Caco-2 (cell line): ENCODE measurements at regions not wholly inside any gene's neighbourhood (a gene's known extent, or its start where the extent isn't known, plus 50 kb on each side); places are given as distances from the start of the nearest gene placed in this dataset.

Experiments
- BruUV-seq: library from RNA; stranded (reverse); fragments of 400-500 nt; replicated peaks from 2 replicates; lab custom pipeline; 2021; lab: Mats Ljungman, UMichigan
- CTCF ChIA-PET: fragments of 300-600 bp; sonication (Branson Sonifier 250); formaldehyde crosslinking; loops from one replicate; lab custom pipeline; 2022; ENCODE audit warnings: antibody characterized with exemption; lab: Charles Lee
- POLR2A ChIA-PET: fragments of 300-600 bp; sonication (Branson Sonifier 250); formaldehyde crosslinking; loops from one replicate; lab custom pipeline; 2022; ENCODE audit warnings: antibody characterized with exemption; lab: Charles Lee
- DNase-seq, 2 experiments: peaks; one replicate each; pipeline versions ENCODE4 v3.0.0 to v3.0.0-alpha.2; 2020 to 2022
- H3K27me3 ChIP-seq: replicated peaks from 2 replicates; pipeline ENCODE4 v1.6.0; 2011; ENCODE audit warnings: low read length; ENCODE audit not compliant: control insufficient read depth, insufficient read depth
- H3K36me3 ChIP-seq: 2 replicates; pipeline ENCODE4 v1.5.1; 2011; ENCODE audit warnings: low read length; ENCODE audit not compliant: control insufficient read depth, insufficient read depth
- H3K4me1 ChIP-seq: fragments of 250-450 bp; sonication (Bioruptor Pico); 2 replicates; pipeline ENCODE4 v1.5.1; 2020; ENCODE audit warnings: mild to moderate bottlenecking
- H3K4me3 ChIP-seq: 2 replicates; pipeline ENCODE4 v1.5.1; 2011; ENCODE audit warnings: low read depth, mild to moderate bottlenecking, control low read depth, low read length
- H3K9me3 ChIP-seq: fragments of 250-450 bp; sonication (Bioruptor Pico); 2 replicates; pipeline ENCODE4 v1.5.1; 2020; ENCODE audit warnings: mild to moderate bottlenecking, moderate library complexity
- H3K27ac Mint-ChIP-seq: one replicate; pipeline ENCODE4 v1.8.0; 2022; ENCODE audit warnings: mixed read lengths; ENCODE audit not compliant: unreplicated experiment
- H3K27me3 Mint-ChIP-seq: one replicate; pipeline ENCODE4 v1.8.0; 2022; ENCODE audit warnings: mixed read lengths; ENCODE audit not compliant: insufficient read depth, unreplicated experiment
- H3K36me3 Mint-ChIP-seq: one replicate; pipeline ENCODE4 v1.8.0; 2022; ENCODE audit warnings: mild to moderate bottlenecking, mixed read lengths; ENCODE audit not compliant: insufficient read depth, unreplicated experiment
- H3K4me1 Mint-ChIP-seq: one replicate; pipeline ENCODE4 v1.8.0; 2022; ENCODE audit warnings: low read depth, mixed read lengths; ENCODE audit not compliant: unreplicated experiment
- H3K4me3 Mint-ChIP-seq: one replicate; pipeline ENCODE4 v1.8.0; 2022; ENCODE audit warnings: mild to moderate bottlenecking, moderate library complexity, mixed read lengths; ENCODE audit not compliant: unreplicated experiment
- H3K9me3 Mint-ChIP-seq: one replicate; pipeline ENCODE4 v1.8.0; 2022; ENCODE audit warnings: mixed read lengths; ENCODE audit not compliant: unreplicated experiment
- intact Hi-C: fragments of 100-400 bp; cut with micrococcal nuclease; formaldehyde crosslinking; loops from one replicate; pipeline ENCODE4 v1.10.0; 2022; ENCODE audit not compliant: unreplicated experiment
- TF ChIP-seq, protein P1 (sequence below), 2 experiments: fragments of 200-600 bp in 1 of 2; IDR thresholded peaks; 1 replicate in 1 of 2; 2 replicates in 1 of 2; pipeline versions ENCODE4 v1.5.1 to v1.8.0; 2011 to 2022; ENCODE audit warnings: antibody characterized with exemption in 1 of 2, control low read depth in 1 of 2, inconsistent platforms in 1 of 2, low read depth in 1 of 2, low read length in 1 of 2, mild to moderate bottlenecking in 1 of 2, moderate library complexity in 1 of 2; ENCODE audit not compliant: insufficient read depth in 1 of 2, severe bottlenecking in 1 of 2, unreplicated experiment in 1 of 2

DNA sequence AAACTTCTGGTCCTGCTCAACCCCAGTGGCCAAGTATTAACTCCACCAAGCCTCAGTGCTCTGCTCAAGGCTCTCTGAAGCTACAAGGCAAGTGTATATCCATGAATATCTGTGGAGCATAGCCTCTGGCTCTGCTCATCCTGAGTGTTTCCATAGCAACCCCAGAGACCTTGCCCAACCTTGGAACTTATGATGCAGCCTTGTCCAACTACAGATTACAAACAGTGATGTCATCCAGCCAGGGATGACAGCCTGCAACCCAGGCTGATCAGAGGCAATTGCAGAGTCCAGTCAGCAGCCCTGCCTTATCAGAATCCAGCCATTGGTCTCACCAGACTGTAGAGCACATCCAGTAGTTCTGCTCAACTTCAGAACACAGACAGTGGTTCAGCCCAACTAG is 65.5 kb upstream of the SPACA1 start:
- H3K9me3 Mint-ChIP-seq = no peaks in the 10 kb centered on the region
- TF ChIP-seq, protein P1, sequence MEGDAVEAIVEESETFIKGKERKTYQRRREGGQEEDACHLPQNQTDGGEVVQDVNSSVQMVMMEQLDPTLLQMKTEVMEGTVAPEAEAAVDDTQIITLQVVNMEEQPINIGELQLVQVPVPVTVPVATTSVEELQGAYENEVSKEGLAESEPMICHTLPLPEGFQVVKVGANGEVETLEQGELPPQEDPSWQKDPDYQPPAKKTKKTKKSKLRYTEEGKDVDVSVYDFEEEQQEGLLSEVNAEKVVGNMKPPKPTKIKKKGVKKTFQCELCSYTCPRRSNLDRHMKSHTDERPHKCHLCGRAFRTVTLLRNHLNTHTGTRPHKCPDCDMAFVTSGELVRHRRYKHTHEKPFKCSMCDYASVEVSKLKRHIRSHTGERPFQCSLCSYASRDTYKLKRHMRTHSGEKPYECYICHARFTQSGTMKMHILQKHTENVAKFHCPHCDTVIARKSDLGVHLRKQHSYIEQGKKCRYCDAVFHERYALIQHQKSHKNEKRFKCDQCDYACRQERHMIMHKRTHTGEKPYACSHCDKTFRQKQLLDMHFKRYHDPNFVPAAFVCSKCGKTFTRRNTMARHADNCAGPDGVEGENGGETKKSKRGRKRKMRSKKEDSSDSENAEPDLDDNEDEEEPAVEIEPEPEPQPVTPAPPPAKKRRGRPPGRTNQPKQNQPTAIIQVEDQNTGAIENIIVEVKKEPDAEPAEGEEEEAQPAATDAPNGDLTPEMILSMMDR (IDR thresholded peaks at IDR 0.05; ENCODE audit: insufficient read depth in 1 of 2, low read depth in 1 of 2, low read length in 1 of 2, severe bottlenecking in 1 of 2, unreplicated experiment in 1 of 2) = no peak
- BruUV-seq = no TSS peak
- DNase-seq = no peak
- Histone ChIP-seq H3K27me3 (no peaks in the 10 kb centered on the region), H3K9me3 (no peaks in the 10 kb centered on the region), H3K36me3 (no peaks in the 10 kb centered on the region), H3K4me1 (no peaks in the 10 kb centered on the region), H3K4me3 (no peak overlapping the region)
- intact Hi-C loops = no loop called here
- H3K4me3 Mint-ChIP-seq = no peak overlapping the region
- CTCF ChIA-PET = no interaction called here
- no peaks in the 10 kb centered on the region for H3K36me3 Mint-ChIP-seq
- H3K4me1 Mint-ChIP-seq = no peaks in the 10 kb centered on the region
- no peak overlapping the region for H3K27ac Mint-ChIP-seq
- POLR2A ChIA-PET = no interaction called here
- peaks cover 12% of the 10 kb centered on the region for H3K27me3 Mint-ChIP-seq

GRCh38 chr6:87979737-87980136 is 67.9 kb upstream of the SPACA1 start:
- Histone ChIP-seq H3K9me3 (no peaks in the 10 kb centered on the region), H3K36me3 (no peaks in the 10 kb centered on the region), H3K4me3 (no peak overlapping the region), H3K4me1 (no peaks in the 10 kb centered on the region), H3K27me3 (no peaks in the 10 kb centered on the region)
- H3K9me3 Mint-ChIP-seq = no peaks in the 10 kb centered on the region
- TF ChIP-seq, protein P1 (IDR thresholded peaks at IDR 0.05; ENCODE audit: insufficient read depth in 1 of 2, low read depth in 1 of 2, low read length in 1 of 2, severe bottlenecking in 1 of 2, unreplicated experiment in 1 of 2) = no peak
- DNase-seq = no peak
- BruUV-seq = no TSS peak
- no peaks in the 10 kb centered on the region for H3K4me1 Mint-ChIP-seq
- ChIA-PET CTCF (no interaction called here), POLR2A (no interaction called here)
- intact Hi-C loops = no loop called here
- no peaks in the 10 kb centered on the region for H3K36me3 Mint-ChIP-seq
- H3K27ac Mint-ChIP-seq = no peak overlapping the region
- H3K27me3 Mint-ChIP-seq = peaks cover 14% of the 10 kb centered on the region
- no peak overlapping the region for H3K4me3 Mint-ChIP-seq

DNA sequence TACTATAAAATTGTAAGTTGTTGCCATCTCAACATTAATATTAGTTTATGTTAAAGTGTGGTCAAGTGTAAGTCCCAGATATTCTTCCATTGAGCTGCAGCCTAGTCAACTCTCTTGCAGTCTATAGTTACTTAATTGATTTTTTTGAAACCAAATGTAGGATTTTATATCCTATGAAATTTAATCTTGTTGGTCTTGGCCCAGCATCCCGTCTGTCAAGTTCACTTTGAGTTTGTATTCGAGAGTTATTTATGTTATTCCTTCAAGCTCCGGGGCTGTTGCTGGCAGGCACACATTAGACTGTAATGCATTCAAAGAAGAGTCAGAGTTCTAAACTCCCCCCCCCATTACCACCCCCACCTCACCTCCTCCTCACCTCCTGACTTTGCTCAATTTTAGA is 71.0 kb upstream of the SPACA1 start:
- BruUV-seq = no TSS peak
- ChIA-PET POLR2A (no interaction called here), CTCF (no interaction called here)
- Mint-ChIP-seq H3K27me3 (peaks cover 14% of the 10 kb centered on the region), H3K27ac (no peak overlapping the region), H3K4me3 (no peak overlapping the region), H3K36me3 (no peaks in the 10 kb centered on the region), H3K9me3 (no peaks in the 10 kb centered on the region), H3K4me1 (no peaks in the 10 kb centered on the region)
- H3K9me3 ChIP-seq = no peaks in the 10 kb centered on the region
- H3K4me3 ChIP-seq = no peak overlapping the region
- TF ChIP-seq, protein P1 (IDR thresholded peaks at IDR 0.05; ENCODE audit: insufficient read depth in 1 of 2, low read depth in 1 of 2, low read length in 1 of 2, severe bottlenecking in 1 of 2, unreplicated experiment in 1 of 2) = no peak
- H3K36me3 ChIP-seq = no peaks in the 10 kb centered on the region
- intact Hi-C loops = no loop called here
- H3K4me1 ChIP-seq = peaks cover 4% of the 10 kb centered on the region; the same call in 1 of the 2 replicates
- no peaks in the 10 kb centered on the region for H3K27me3 ChIP-seq
- DNase-seq = no peak
